Activated T-cell treated with anti-CD3 and anti-CD28 coated beads, Interleukin-2, amount 50 U/mL, for 24 hours (primary cell): ENCODE measurements at regions not wholly inside any gene's neighbourhood (a gene's known extent, or its start where the extent isn't known, plus 50 kb on each side); places are given as distances from the start of the nearest gene placed in this dataset.
"Not testable (repeated sequence)": the region's sequence is repeated elsewhere in the genome, so short reads cannot be mapped to it uniquely, and the experiment has no call there.

Experiments used
- DNase-seq: peaks from one replicate; pipeline ENCODE4 v3.0.0-alpha.2; 2020
- H3K27ac Mint-ChIP-seq: 2 replicates; pipeline ENCODE4 v1.8.0; 2020; ENCODE audit warnings: mild to moderate bottlenecking, mixed read lengths
- H3K27me3 Mint-ChIP-seq: 2 replicates; pipeline ENCODE4 v1.8.0; 2020; ENCODE audit warnings: mixed read lengths
- H3K36me3 Mint-ChIP-seq: 2 replicates; pipeline ENCODE4 v1.8.0; 2020; ENCODE audit warnings: low read depth, mixed read lengths
- H3K4me1 Mint-ChIP-seq: 2 replicates; pipeline ENCODE4 v1.8.0; 2020; ENCODE audit warnings: low read depth, mixed read lengths
- H3K4me3 Mint-ChIP-seq: 2 replicates; pipeline ENCODE4 v1.8.0; 2020; ENCODE audit warnings: mild to moderate bottlenecking, moderate library complexity, mixed read lengths
- H3K9me3 Mint-ChIP-seq: 2 replicates; pipeline ENCODE4 v1.8.0; 2020; ENCODE audit warnings: mixed read lengths

GRCh38 chr22:38375784-38376183 lies 58.6 kb upstream of the CSNK1E start:
- DNase-seq, H3K4me3 Mint-ChIP-seq, H3K27ac Mint-ChIP-seq, H3K27me3 Mint-ChIP-seq, H3K4me1 Mint-ChIP-seq: not testable (repeated sequence)
- H3K9me3 Mint-ChIP-seq, result peaks cover 14% of the 10 kb centered on the region
- peaks cover 18% of the 10 kb centered on the region for H3K36me3 Mint-ChIP-seq

GRCh38 chr22:38375005-38375404 lies 57.8 kb upstream of the CSNK1E start:
- H3K36me3 Mint-ChIP-seq, result peaks cover 12% of the 10 kb centered on the region
- DNase-seq, H3K4me3 Mint-ChIP-seq, H3K4me1 Mint-ChIP-seq, H3K27ac Mint-ChIP-seq, H3K27me3 Mint-ChIP-seq: not testable (repeated sequence)
- peaks cover 14% of the 10 kb centered on the region for H3K9me3 Mint-ChIP-seq

GRCh38 chr22:38374433-38374831 lies 57.2 kb upstream of the CSNK1E start:
- H3K4me1 Mint-ChIP-seq, H3K36me3 Mint-ChIP-seq, H3K4me3 Mint-ChIP-seq, DNase-seq, H3K27me3 Mint-ChIP-seq: not testable (repeated sequence)
- Mint-ChIP-seq H3K27ac (peak overlapping the region; percentile 11), H3K9me3 (peaks cover 14% of the 10 kb centered on the region)

- H3K27me3 Mint-ChIP-seq, H3K36me3 Mint-ChIP-seq, DNase-seq, H3K4me3 Mint-ChIP-seq: not testable (repeated sequence)
- peak overlapping the region; percentile 11 for H3K27ac Mint-ChIP-seq
- peaks cover 13% of the 10 kb centered on the region for H3K4me1 Mint-ChIP-seq
- peaks cover 14% of the 10 kb centered on the region for H3K9me3 Mint-ChIP-seq
Observed at GRCh38 chr22:38373783-38374432, 56.7 kb upstream of the CSNK1E start.

- not testable (repeated sequence) for H3K27me3 Mint-ChIP-seq, DNase-seq, H3K4me3 Mint-ChIP-seq, H3K27ac Mint-ChIP-seq, H3K36me3 Mint-ChIP-seq
- H3K4me1 Mint-ChIP-seq, result peaks cover 13% of the 10 kb centered on the region
- peaks cover 14% of the 10 kb centered on the region for H3K9me3 Mint-ChIP-seq
Observed at GRCh38 chr22:38372665-38373064, 55.4 kb upstream of the CSNK1E start.

GRCh38 chr22:38370490-38370889 lies 53.3 kb upstream of the CSNK1E start:
- H3K27ac Mint-ChIP-seq, H3K27me3 Mint-ChIP-seq, H3K4me3 Mint-ChIP-seq, H3K36me3 Mint-ChIP-seq, DNase-seq: not testable (repeated sequence)
- Mint-ChIP-seq H3K4me1 (peaks cover 13% of the 10 kb centered on the region), H3K9me3 (peaks cover 14% of the 10 kb centered on the region)

GRCh38 chr22:38369132-38369531 lies 51.9 kb upstream of the CSNK1E start:
- peaks cover 14% of the 10 kb centered on the region for H3K9me3 Mint-ChIP-seq
- not testable (repeated sequence) for H3K27me3 Mint-ChIP-seq, H3K27ac Mint-ChIP-seq, H3K4me3 Mint-ChIP-seq, H3K4me1 Mint-ChIP-seq, DNase-seq, H3K36me3 Mint-ChIP-seq
